GM06990 (cell line): ENCODE measurements at regions not wholly inside any gene's neighbourhood (a gene's known extent, or its start where the extent isn't known, plus 50 kb on each side); places are given as distances from the start of the nearest gene placed in this dataset.
"Not testable (repeated sequence)": the region's sequence is repeated elsewhere in the genome, so short reads cannot be mapped to it uniquely, and the experiment has no call there.

ENCODE experiments used
- DNase-seq: peaks from one replicate; pipeline ENCODE4 v3.0.0-alpha.2; 2011; ENCODE audit not compliant: insufficient read length; ENCODE audit errors: extremely low read depth
- H3K27me3 ChIP-seq: replicated peaks from 2 replicates; pipeline ENCODE4 v1.6.0; 2011; ENCODE audit warnings: low read length; ENCODE audit not compliant: control insufficient read depth, insufficient read depth
- H3K36me3 ChIP-seq: 2 replicates; pipeline ENCODE4 v1.5.1; 2011; ENCODE audit warnings: low read length; ENCODE audit not compliant: control insufficient read depth, insufficient read depth
- H3K4me3 ChIP-seq: replicated peaks from 2 replicates; pipeline ENCODE4 v1.5.1; 2011; ENCODE audit warnings: low read depth, mild to moderate bottlenecking, control low read depth, low read length
- CTCF ChIP-seq: IDR thresholded peaks from 2 replicates; pipeline ENCODE4 v1.5.1; 2011; ENCODE audit warnings: low read length, control low read depth, mild to moderate bottlenecking, inconsistent platforms; ENCODE audit not compliant: insufficient read depth, poor library complexity, severe bottlenecking

GRCh38 chr4:38467296-38467695 lies 196.7 kb upstream of the KLF3 start:
- H3K4me3 ChIP-seq: no peak overlapping the region
- H3K36me3 ChIP-seq: no peaks in the 10 kb centered on the region
- TF ChIP-seq CTCF: no peak
- no peaks in the 10 kb centered on the region for H3K27me3 ChIP-seq
- no peak for DNase-seq

GRCh38 chr4:38468339-38468866 lies 195.6 kb upstream of the KLF3 start:
- Histone ChIP-seq H3K36me3 (no peaks in the 10 kb centered on the region), H3K27me3 (no peaks in the 10 kb centered on the region), H3K4me3 (no peak overlapping the region)
- no peak for TF ChIP-seq CTCF
- no peak for DNase-seq

GRCh38 chr4:38469410-38469809 lies 194.6 kb upstream of the KLF3 start:
- H3K4me3 ChIP-seq: no peak overlapping the region
- no peaks in the 10 kb centered on the region for H3K36me3 ChIP-seq
- no peak for TF ChIP-seq CTCF
- DNase-seq: no peak
- no peaks in the 10 kb centered on the region for H3K27me3 ChIP-seq

- no peak for DNase-seq
- Histone ChIP-seq H3K27me3 (no peaks in the 10 kb centered on the region), H3K4me3 (no peak overlapping the region), H3K36me3 (no peaks in the 10 kb centered on the region)
- no peak for TF ChIP-seq CTCF
These were observed 193.2 kb upstream of the KLF3 start for GRCh38 chr4:38470735-38471262.

GRCh38 chr4:38482696-38483095 lies 181.3 kb upstream of the KLF3 start:
- no peak for DNase-seq
- no peaks in the 10 kb centered on the region for H3K36me3 ChIP-seq
- no peak overlapping the region for H3K4me3 ChIP-seq
- no peak for TF ChIP-seq CTCF
- H3K27me3 ChIP-seq: no peaks in the 10 kb centered on the region

- H3K4me3 ChIP-seq, DNase-seq, H3K36me3 ChIP-seq, H3K27me3 ChIP-seq: not testable (repeated sequence)
These were observed 180.4 kb upstream of the KLF3 start for GRCh38 chr4:38483628-38484027.
